GM10266 (cell line): ENCODE measurements at regions not wholly inside any gene's neighbourhood (a gene's known extent, or its start where the extent isn't known, plus 50 kb on each side); places are given as distances from the start of the nearest gene placed in this dataset.

Experiments used
- DNase-seq: peaks from one replicate; pipeline ENCODE4 v3.0.0; 2012; ENCODE audit errors: extremely low spot score
- TF ChIP-seq, protein P1 (sequence below): IDR thresholded peaks from 2 replicates; pipeline ENCODE4 v1.5.1; 2012; ENCODE audit warnings: mild to moderate bottlenecking, low read depth; ENCODE audit not compliant: control insufficient read depth, insufficient read depth; ENCODE audit errors: missing control alignments

DNA sequence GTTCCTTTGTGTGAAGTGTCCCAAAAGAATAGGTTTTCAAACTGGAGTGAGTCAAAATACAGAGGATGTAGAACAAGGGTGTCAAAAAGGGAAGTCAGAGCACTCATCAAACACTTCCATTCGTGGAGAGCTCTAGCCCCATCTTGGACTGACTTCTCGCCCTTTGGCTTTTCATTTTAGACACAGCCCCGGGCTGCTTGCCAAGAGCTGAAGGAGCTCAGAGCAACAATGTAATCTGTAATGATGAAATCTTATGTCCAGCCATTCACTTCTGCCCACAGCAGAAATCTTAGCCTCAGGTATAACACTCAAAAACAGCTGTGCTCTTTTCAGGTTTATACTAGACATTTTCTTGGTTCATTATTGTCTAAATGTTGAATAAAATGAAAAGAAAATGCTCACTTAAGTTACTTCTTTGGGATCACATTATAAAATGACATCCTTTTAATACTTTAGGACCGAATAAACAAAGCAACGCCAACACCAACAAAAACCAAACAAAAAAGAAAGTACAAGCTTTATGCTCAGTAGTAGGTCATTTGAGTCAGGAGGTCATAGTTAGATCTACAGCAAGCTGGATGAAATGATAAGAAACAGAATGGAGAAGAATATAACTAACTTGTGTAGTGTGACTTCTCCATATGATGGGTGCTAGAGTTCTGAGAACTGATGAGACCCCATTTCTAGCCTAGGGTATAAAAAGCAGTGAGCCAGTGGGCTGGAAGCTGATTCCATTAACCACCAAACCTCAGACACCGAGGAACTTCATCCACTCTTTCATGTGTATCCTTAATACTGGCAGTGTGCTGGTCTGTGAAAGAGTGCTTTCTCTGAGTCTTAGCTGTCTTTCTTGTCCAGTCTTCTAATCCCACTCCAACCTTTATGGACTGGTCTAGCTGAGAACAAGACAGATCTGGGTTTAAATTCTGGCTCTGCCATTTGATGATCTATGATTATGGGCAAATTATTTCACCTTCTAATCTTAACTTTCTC, 131.8 kb upstream of the SLC7A14 start:
- DNase-seq, result no peak
- TF ChIP-seq, protein P1, sequence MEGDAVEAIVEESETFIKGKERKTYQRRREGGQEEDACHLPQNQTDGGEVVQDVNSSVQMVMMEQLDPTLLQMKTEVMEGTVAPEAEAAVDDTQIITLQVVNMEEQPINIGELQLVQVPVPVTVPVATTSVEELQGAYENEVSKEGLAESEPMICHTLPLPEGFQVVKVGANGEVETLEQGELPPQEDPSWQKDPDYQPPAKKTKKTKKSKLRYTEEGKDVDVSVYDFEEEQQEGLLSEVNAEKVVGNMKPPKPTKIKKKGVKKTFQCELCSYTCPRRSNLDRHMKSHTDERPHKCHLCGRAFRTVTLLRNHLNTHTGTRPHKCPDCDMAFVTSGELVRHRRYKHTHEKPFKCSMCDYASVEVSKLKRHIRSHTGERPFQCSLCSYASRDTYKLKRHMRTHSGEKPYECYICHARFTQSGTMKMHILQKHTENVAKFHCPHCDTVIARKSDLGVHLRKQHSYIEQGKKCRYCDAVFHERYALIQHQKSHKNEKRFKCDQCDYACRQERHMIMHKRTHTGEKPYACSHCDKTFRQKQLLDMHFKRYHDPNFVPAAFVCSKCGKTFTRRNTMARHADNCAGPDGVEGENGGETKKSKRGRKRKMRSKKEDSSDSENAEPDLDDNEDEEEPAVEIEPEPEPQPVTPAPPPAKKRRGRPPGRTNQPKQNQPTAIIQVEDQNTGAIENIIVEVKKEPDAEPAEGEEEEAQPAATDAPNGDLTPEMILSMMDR, result no peak

DNA sequence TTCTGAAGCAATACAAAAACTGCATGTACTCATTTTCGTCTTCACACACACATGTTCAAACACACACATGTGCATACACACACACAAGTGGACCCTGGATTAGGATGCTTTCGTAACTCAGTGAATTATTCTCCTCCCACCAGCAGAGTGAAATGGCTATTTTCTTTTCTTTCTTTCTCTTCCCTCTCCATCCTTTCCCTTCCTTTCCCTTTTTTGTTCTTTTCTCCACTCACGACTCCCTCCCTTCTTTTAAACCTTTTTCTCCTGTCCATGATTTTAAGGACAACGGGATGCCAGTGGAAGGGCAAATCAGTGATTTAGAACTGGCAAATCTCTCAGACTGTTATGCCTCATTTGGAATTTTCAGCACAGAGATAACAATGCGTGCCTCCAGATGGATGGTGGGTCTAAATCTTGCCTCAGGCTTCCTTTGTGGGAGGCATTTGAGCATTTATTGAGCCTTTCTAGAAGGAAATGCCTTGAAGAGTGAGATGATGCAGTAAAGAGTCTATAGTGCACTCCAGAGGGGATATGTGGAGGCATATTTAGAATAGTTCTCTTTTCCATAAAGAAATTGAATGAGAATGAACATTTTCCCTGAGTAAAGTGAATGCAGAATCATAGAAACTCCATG, 130.4 kb upstream of the SLC7A14 start:
- TF ChIP-seq, protein P1, result no peak
- no peak for DNase-seq

DNA sequence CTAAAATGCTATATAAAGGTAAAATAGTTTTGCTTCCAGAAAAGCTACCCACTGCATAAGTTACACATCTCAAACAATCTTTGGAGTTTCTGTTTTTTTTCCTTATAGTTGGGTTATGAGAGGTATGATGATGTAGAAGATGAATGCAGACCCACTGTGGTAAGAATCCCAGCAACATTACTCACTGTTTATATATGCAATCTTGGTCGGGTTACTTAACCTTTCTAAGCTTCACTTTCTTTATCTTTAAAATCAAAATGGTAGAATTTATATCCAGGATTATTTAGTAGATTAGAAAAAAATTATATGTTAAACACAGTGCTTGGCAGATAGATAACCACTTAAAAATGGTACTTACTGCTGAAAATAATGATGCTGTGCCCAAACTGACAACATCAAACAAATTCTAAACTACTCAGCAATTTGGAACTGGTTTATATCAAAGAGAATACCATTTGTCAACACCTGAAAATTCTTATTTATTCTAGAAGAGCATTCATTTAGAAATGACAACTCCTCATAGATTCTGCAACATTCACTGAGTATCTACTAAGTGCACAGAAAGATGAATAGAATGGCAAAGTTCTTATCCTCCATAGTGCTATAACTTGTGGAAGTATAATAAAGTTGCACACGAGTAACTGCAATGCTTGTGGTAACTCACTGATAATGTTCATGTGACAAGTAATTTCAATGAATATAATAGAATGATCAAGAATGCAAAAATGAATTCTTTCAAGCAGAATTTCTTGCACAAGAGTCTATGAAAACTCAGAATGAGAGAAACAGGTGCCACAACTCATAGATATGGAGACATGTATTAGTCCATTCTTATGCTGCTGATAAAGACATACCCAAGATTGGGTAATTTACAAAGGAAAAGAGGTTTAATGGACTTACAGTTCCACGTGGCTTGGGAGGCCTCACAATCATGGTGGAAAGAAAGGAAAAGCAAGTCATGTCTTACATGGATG, 129.0 kb upstream of the SLC7A14 start:
- TF ChIP-seq, protein P1, result no peak
- DNase-seq, result no peak

DNA sequence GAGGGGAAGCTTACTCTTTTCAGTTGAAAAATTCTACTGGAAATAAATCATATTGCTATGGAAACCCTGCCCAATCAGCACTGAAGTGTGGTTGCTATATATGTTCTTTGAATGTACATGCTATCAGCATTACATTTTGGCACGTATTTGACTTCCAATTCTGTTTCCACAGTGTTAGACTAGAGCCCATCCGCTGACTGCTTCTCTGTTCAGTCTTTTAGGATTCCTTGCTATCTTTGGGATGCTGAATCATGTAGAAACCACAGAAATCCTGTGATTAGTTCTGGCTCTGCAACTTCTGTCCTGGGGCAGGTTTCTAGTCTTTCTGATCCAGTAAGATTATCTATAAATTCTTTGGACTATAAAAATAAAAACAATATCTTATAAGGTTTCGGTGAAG, 128.2 kb upstream of the SLC7A14 start:
- DNase-seq, result no peak
- TF ChIP-seq, protein P1, result no peak

DNA sequence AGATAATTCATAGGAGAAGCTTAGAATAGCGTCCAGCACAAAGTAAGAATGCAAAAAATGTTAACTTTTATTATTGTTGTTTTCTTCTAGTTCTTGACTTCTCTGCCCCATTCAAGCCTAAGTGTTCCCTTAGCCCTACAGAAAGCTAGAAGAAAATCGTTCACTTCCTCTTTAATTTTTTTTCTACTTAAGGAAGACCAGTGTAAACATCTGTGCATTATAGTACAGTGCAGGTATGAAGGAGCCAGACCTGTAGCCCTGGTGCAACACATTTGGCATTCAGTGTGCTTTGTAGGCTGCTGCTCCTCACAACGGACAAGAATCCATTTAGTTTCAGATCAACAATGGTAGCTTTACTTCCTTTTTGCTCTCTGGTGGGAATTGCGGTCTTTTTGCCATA, 127.8 kb upstream of the SLC7A14 start:
- TF ChIP-seq, protein P1, result no peak
- no peak for DNase-seq

DNA sequence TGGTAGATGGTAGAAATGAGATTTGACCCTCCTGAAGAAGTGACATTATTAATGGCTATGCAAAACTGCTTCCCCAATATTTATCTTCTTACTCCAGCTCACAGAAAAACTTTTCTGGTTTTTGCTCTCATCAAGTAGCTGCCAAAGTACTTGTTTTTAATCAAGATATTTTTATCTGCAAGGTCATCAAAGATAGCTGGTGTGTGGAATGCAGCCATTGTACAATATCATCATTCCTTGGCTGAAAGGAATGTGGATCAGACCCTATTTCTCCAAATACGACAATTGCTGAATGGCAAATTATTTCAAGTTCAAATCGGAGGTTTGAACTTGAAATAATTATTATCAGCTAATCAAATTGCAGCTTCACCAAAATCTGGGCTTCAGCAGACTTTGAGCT, 126.9 kb upstream of the SLC7A14 start:
- TF ChIP-seq, protein P1, result no peak
- DNase-seq, result no peak
